PC-9 (cell line): ENCODE measurements at regions not wholly inside any gene's neighbourhood (a gene's known extent, or its start where the extent isn't known, plus 50 kb on each side); places are given as distances from the start of the nearest gene placed in this dataset.
"Not testable (repeated sequence)": the region's sequence is repeated elsewhere in the genome, so short reads cannot be mapped to it uniquely, and the experiment has no call there.

Experiments used
- CTCF ChIP-seq: fragments of 200-600 bp; sonication (generic); conservative IDR thresholded peaks from 2 replicates; pipeline ENCODE4 v1.6.1; 2017; ENCODE audit warnings: mixed run types, antibody characterized with exemption, mild to moderate bottlenecking, moderate library complexity
- EZH2 ChIP-seq: fragments of 200-600 bp; sonication (generic); IDR thresholded peaks from 2 replicates; pipeline ENCODE4 v1.8.0; 2017; ENCODE audit warnings: antibody characterized with exemption, low read depth

DNA sequence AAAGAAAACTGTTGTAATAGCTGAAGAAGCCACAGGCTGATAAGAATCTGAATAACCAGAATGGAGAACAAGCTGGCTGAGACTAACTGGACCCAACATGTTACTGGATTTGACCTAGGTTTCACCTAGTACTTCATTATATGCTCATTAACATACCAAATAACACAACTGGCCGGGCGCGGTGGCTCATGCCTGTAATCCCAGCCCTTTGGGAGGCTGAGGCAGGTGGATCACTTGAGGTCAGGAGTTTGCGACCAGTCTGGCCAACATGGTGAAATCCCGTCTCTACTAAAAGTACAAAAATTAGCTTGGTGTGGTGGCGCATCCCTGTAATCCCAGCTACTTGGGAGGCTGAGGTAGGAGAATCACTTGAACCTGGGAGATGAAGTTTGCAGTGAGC is 127.1 kb upstream of the FERD3L start:
- not testable (repeated sequence) for TF ChIP-seq EZH2, CTCF
